A549 (cell line): ENCODE measurements at regions not wholly inside any gene's neighbourhood (a gene's known extent, or its start where the extent isn't known, plus 50 kb on each side); places are given as distances from the start of the nearest gene placed in this dataset.

ENCODE experiments used
- CHD2 ChIP-seq: fragments of 150-350 bp; IDR thresholded peaks from 2 replicates; pipeline ENCODE4 v1.6.1; 2014; ENCODE audit warnings: low read length; ENCODE audit not compliant: partially characterized antibody
- CHD4 ChIP-seq: fragments of 200-600 bp; sonication (generic); IDR thresholded peaks from 2 replicates; pipeline ENCODE4 v1.6.1; 2016; ENCODE audit warnings: antibody characterized with exemption, mild to moderate bottlenecking, borderline replicate concordance
- CTCF ChIP-seq: fragments of >200 bp; sonication (Bioruptor Twin); formaldehyde crosslinking; IDR thresholded peaks from 3 replicates; pipeline ENCODE4 v1.5.1; 2016
- ESRRA ChIP-seq: fragments of 150-350 bp; IDR thresholded peaks from 2 replicates; pipeline ENCODE4 v1.6.1; 2014; ENCODE audit warnings: mild to moderate bottlenecking, low read length, borderline replicate concordance
- HDAC2 ChIP-seq: fragments of 200-600 bp; sonication (generic); IDR thresholded peaks from 2 replicates; pipeline ENCODE4 v1.6.1; 2016
- HOXA7 ChIP-seq: fragments of 250-450 bp; sonication (Bioruptor Pico); IDR thresholded peaks from 2 replicates; pipeline ENCODE4 v1.5.0; 2020; ENCODE audit warnings: mild to moderate bottlenecking, moderate library complexity
- MAX ChIP-seq: IDR thresholded peaks from 2 replicates; pipeline ENCODE4 v1.6.1; 2012
- MAZ ChIP-seq: fragments of 150-350 bp; IDR thresholded peaks from 2 replicates; pipeline ENCODE4 v1.6.1; 2014; ENCODE audit warnings: antibody characterized with exemption, low read depth, low read length, borderline replicate concordance
- MYC ChIP-seq: IDR thresholded peaks from 2 replicates; pipeline ENCODE4 v1.6.1; 2012; ENCODE audit warnings: mild to moderate bottlenecking, inconsistent platforms, low read length, improper control_type of control experiment, borderline replicate concordance
- NPAS2 ChIP-seq: fragments of 250-450 bp; sonication (Bioruptor Pico); IDR thresholded peaks from 2 replicates; pipeline ENCODE4 v1.8.0; 2022; ENCODE audit warnings: mild to moderate bottlenecking, moderate library complexity, borderline replicate concordance
- POLR2A ChIP-seq: IDR thresholded peaks from 2 replicates; pipeline ENCODE4 v1.6.1; 2012; ENCODE audit warnings: mild to moderate bottlenecking, low read length
- RCOR1 ChIP-seq: fragments of 150-350 bp; IDR thresholded peaks from 2 replicates; pipeline ENCODE4 v1.6.1; 2014; ENCODE audit warnings: antibody characterized with exemption, low read length, low read depth
- SREBF2 ChIP-seq: fragments of 450-650 bp; IDR thresholded peaks from 2 replicates; pipeline ENCODE4 v1.6.1; 2014; ENCODE audit warnings: mild to moderate bottlenecking, moderate library complexity
- TP53 ChIP-seq: fragments of 250-450 bp; sonication (Bioruptor Pico); IDR thresholded peaks from 2 replicates; pipeline ENCODE4 v1.5.0; 2021; ENCODE audit warnings: mild to moderate bottlenecking, moderate library complexity

- TF ChIP-seq POLR2A (no peak), CTCF (no peak), ESRRA (no peak), NPAS2 (CRISPR knock-in tag) (no peak), RCOR1 (no peak), SREBF2 (no peak), MYC (no peak), HOXA7 (CRISPR knock-in tag) (no peak), MAX (no peak), TP53 (CRISPR knock-in tag) (no peak), HDAC2 (no peak), CHD2 (no peak), MAZ (no peak), CHD4 (no peak)
Observed at GRCh38 chr12:104895415-104895814, 62.7 kb downstream of the SLC41A2 start.
